ENCODE measurements at regions not wholly inside any gene's neighbourhood (a gene's known extent, or its start where the extent isn't known, plus 50 kb on each side); places are given as distances from the start of the nearest gene placed in this dataset.

GRCh38 chrX:151796576-151796975 lies 62.0 kb downstream of the CNGA2 start:
- no peaks in the 10 kb centered on the region for H3K36me3 ChIP-seq (ENCODE audit: insufficient read depth)
- DNase-seq (ENCODE audit: extremely low spot score): no peak
- H3K4me1 ChIP-seq (ENCODE audit: insufficient read depth): no peaks in the 10 kb centered on the region
- H3K4me3 ChIP-seq (ENCODE audit: low read depth, low read length): no peak overlapping the region
- whole genome bisulfite sequencing: 89% methylated on average over 3 of the region's 3 CpGs
- H3K27ac ChIP-seq (ENCODE audit: low read depth): no peak overlapping the region

- Histone ChIP-seq H3K36me3 (ENCODE audit: insufficient read depth) (no peaks in the 10 kb centered on the region), H3K4me3 (ENCODE audit: low read depth, low read length) (no peak overlapping the region), H3K27ac (ENCODE audit: low read depth) (no peak overlapping the region), H3K4me1 (ENCODE audit: insufficient read depth) (no peaks in the 10 kb centered on the region)
- no peak for DNase-seq (ENCODE audit: extremely low spot score)
- 83% methylated on average over 7 of the region's 7 CpGs for WGBS
These were observed 67.4 kb downstream of the CNGA2 start for GRCh38 chrX:151801980-151802379.

GRCh38 chrX:151806967-151807540 lies 72.5 kb downstream of the CNGA2 start:
- 87% methylated on average over 5 of the region's 5 CpGs for WGBS
- Histone ChIP-seq H3K27ac (ENCODE audit: low read depth) (no peak overlapping the region), H3K4me1 (ENCODE audit: insufficient read depth) (no peaks in the 10 kb centered on the region), H3K4me3 (ENCODE audit: low read depth, low read length) (no peak overlapping the region), H3K36me3 (ENCODE audit: insufficient read depth) (no peaks in the 10 kb centered on the region)
- DNase-seq (ENCODE audit: extremely low spot score): no peak

GRCh38 chrX:151812661-151813060 lies 78.1 kb downstream of the CNGA2 start:
- Histone ChIP-seq H3K4me1 (ENCODE audit: insufficient read depth) (no peaks in the 10 kb centered on the region), H3K27ac (ENCODE audit: low read depth) (no peak overlapping the region), H3K4me3 (ENCODE audit: low read depth, low read length) (no peak overlapping the region), H3K36me3 (ENCODE audit: insufficient read depth) (no peaks in the 10 kb centered on the region)
- 66% methylated on average over 2 of the region's 2 CpGs for WGBS
- no peak for DNase-seq (ENCODE audit: extremely low spot score)

GRCh38 chrX:151814767-151815166 lies 80.2 kb downstream of the CNGA2 start:
- DNase-seq (ENCODE audit: extremely low spot score): no peak

GRCh38 chrX:151815398-151815797 lies 80.9 kb downstream of the CNGA2 start:
- Histone ChIP-seq H3K4me1 (ENCODE audit: insufficient read depth) (no peaks in the 10 kb centered on the region), H3K4me3 (ENCODE audit: low read depth, low read length) (no peak overlapping the region), H3K27ac (ENCODE audit: low read depth) (no peak overlapping the region), H3K36me3 (ENCODE audit: insufficient read depth) (no peaks in the 10 kb centered on the region)
- WGBS: 87% methylated on average over 2 of the region's 2 CpGs
- DNase-seq (ENCODE audit: extremely low spot score): no peak

More at GRCh38 chrX:151814767-151815166, 80.2 kb downstream of the CNGA2 start:
- Histone ChIP-seq H3K27ac (ENCODE audit: low read depth) (no peak overlapping the region), H3K36me3 (ENCODE audit: insufficient read depth) (no peaks in the 10 kb centered on the region), H3K4me3 (ENCODE audit: low read depth, low read length) (no peak overlapping the region), H3K4me1 (ENCODE audit: insufficient read depth) (no peaks in the 10 kb centered on the region)
- WGBS: 100% methylated on average over 1 of the region's 1 CpG

- DNase-seq (ENCODE audit: extremely low spot score): no peak
- Histone ChIP-seq H3K27ac (ENCODE audit: low read depth) (no peak overlapping the region), H3K36me3 (ENCODE audit: insufficient read depth) (no peaks in the 10 kb centered on the region), H3K4me1 (ENCODE audit: insufficient read depth) (no peaks in the 10 kb centered on the region), H3K4me3 (ENCODE audit: low read depth, low read length) (no peak overlapping the region)
- 17% methylated on average over 2 of the region's 2 CpGs for WGBS
These were observed 82.4 kb downstream of the CNGA2 start for GRCh38 chrX:151816934-151817333.

- no peak overlapping the region for H3K4me3 ChIP-seq (ENCODE audit: low read depth, low read length)
- no peaks in the 10 kb centered on the region for H3K36me3 ChIP-seq (ENCODE audit: insufficient read depth)
- no peaks in the 10 kb centered on the region for H3K4me1 ChIP-seq (ENCODE audit: insufficient read depth)
- no peak overlapping the region for H3K27ac ChIP-seq (ENCODE audit: low read depth)
- 68% methylated on average over 2 of the region's 2 CpGs for WGBS
- DNase-seq (ENCODE audit: extremely low spot score): no peak
These were observed 84.3 kb downstream of the CNGA2 start for GRCh38 chrX:151818828-151819227.

GRCh38 chrX:151821226-151821625 lies 86.7 kb downstream of the CNGA2 start:
- Histone ChIP-seq H3K4me3 (ENCODE audit: low read depth, low read length) (no peak overlapping the region), H3K36me3 (ENCODE audit: insufficient read depth) (no peaks in the 10 kb centered on the region), H3K4me1 (ENCODE audit: insufficient read depth) (no peaks in the 10 kb centered on the region), H3K27ac (ENCODE audit: low read depth) (no peak overlapping the region)
- DNase-seq (ENCODE audit: extremely low spot score): no peak
- WGBS: 90% methylated on average over 10 of the region's 10 CpGs

- Histone ChIP-seq H3K4me3 (ENCODE audit: low read depth, low read length) (no peak overlapping the region), H3K4me1 (ENCODE audit: insufficient read depth) (no peaks in the 10 kb centered on the region), H3K36me3 (ENCODE audit: insufficient read depth) (no peaks in the 10 kb centered on the region), H3K27ac (ENCODE audit: low read depth) (no peak overlapping the region)
- DNase-seq (ENCODE audit: extremely low spot score): no peak
- WGBS: 85% methylated on average over 3 of the region's 3 CpGs
These were observed 87.7 kb upstream of the MAGEA4 start for GRCh38 chrX:151825007-151825406.

- peak; percentile 2 for DNase-seq (ENCODE audit: extremely low spot score)
- no peaks in the 10 kb centered on the region for H3K4me1 ChIP-seq (ENCODE audit: insufficient read depth)
- H3K36me3 ChIP-seq (ENCODE audit: insufficient read depth): no peaks in the 10 kb centered on the region
- no peak overlapping the region for H3K27ac ChIP-seq (ENCODE audit: low read depth)
- H3K4me3 ChIP-seq (ENCODE audit: low read depth, low read length): no peak overlapping the region
- WGBS: 32% methylated on average over 4 of the region's 4 CpGs
These were observed 86.7 kb upstream of the MAGEA4 start for GRCh38 chrX:151825925-151826485.

GRCh38 chrX:151828439-151829080 lies 84.1 kb upstream of the MAGEA4 start:
- WGBS: 87% methylated on average over 2 of the region's 2 CpGs
- Histone ChIP-seq H3K36me3 (ENCODE audit: insufficient read depth) (no peaks in the 10 kb centered on the region), H3K27ac (ENCODE audit: low read depth) (no peak overlapping the region), H3K4me1 (ENCODE audit: insufficient read depth) (no peaks in the 10 kb centered on the region), H3K4me3 (ENCODE audit: low read depth, low read length) (no peak overlapping the region)
- no peak for DNase-seq (ENCODE audit: extremely low spot score)

GRCh38 chrX:151830911-151831310 lies 81.8 kb upstream of the MAGEA4 start:
- H3K36me3 ChIP-seq (ENCODE audit: insufficient read depth): no peaks in the 10 kb centered on the region
- no peak overlapping the region for H3K4me3 ChIP-seq (ENCODE audit: low read depth, low read length)
- no peak overlapping the region for H3K27ac ChIP-seq (ENCODE audit: low read depth)
- no peaks in the 10 kb centered on the region for H3K4me1 ChIP-seq (ENCODE audit: insufficient read depth)
- 15% methylated on average over 4 of the region's 4 CpGs for WGBS
- DNase-seq (ENCODE audit: extremely low spot score): no peak

- WGBS: 93% methylated on average over 3 of the region's 3 CpGs
These were observed 60.4 kb upstream of the MAGEA4 start for GRCh38 chrX:151852294-151852693.

More at GRCh38 chrX:151852294-151852693, 60.4 kb upstream of the MAGEA4 start:
- Histone ChIP-seq H3K4me3 (ENCODE audit: low read depth, low read length) (no peak overlapping the region), H3K4me1 (ENCODE audit: insufficient read depth) (no peaks in the 10 kb centered on the region), H3K27ac (ENCODE audit: low read depth) (no peak overlapping the region), H3K36me3 (ENCODE audit: insufficient read depth) (no peaks in the 10 kb centered on the region)
- no peak for DNase-seq (ENCODE audit: extremely low spot score)
